Small intestine (tissue), 7 donors: ENCODE measurements at regions not wholly inside any gene's neighbourhood (a gene's known extent, or its start where the extent isn't known, plus 50 kb on each side); places are given as distances from the start of the nearest gene placed in this dataset.

ENCODE experiments used
- DNase-seq, 2 donors: peaks; one replicate each; pipeline versions ENCODE4 v3.0.0 to v3.0.0-alpha.2; 2013
- FAIRE-seq: peaks from 2 replicates; lab custom pipeline; 2012; peaks lifted over from hg19 to GRCh38; lab: Jason Lieb, UNC
- H3K27ac ChIP-seq, 3 donors: one replicate each; pipeline ENCODE4 v1.5.1; 2013; ENCODE audit warnings: low read length in 2 of 3, mild to moderate bottlenecking in 2 of 3, control low read depth in 1 of 3, inconsistent platforms in 1 of 3, low read depth in 1 of 3, moderate library complexity in 1 of 3
- H3K27me3 ChIP-seq, 3 donors: one replicate each; pipeline ENCODE4 v1.6.1; 2013; ENCODE audit warnings: low read length in 3 of 3, inconsistent platforms in 1 of 3; ENCODE audit not compliant: control insufficient read depth in 3 of 3, insufficient read depth in 3 of 3
- H3K36me3 ChIP-seq, 3 donors: one replicate each; pipeline ENCODE4 v1.6.1; 2013; ENCODE audit warnings: low read length in 3 of 3, inconsistent platforms in 1 of 3, low read depth in 1 of 3, mild to moderate bottlenecking in 1 of 3, moderate library complexity in 1 of 3; ENCODE audit not compliant: control insufficient read depth in 3 of 3, insufficient read depth in 2 of 3
- H3K4me1 ChIP-seq, 3 donors: one replicate each; pipeline ENCODE4 v1.6.1; 2013; ENCODE audit warnings: low read length in 2 of 3, inconsistent platforms in 1 of 3, low read depth in 1 of 3, mild to moderate bottlenecking in 1 of 3, moderate library complexity in 1 of 3; ENCODE audit not compliant: control insufficient read depth in 3 of 3, insufficient read depth in 2 of 3
- H3K4me3 ChIP-seq, 3 donors: one replicate each; pipeline ENCODE4 v1.5.1; 2013; ENCODE audit warnings: low read length in 3 of 3, control low read depth in 1 of 3, inconsistent platforms in 1 of 3, low read depth in 1 of 3, mild to moderate bottlenecking in 1 of 3, moderate library complexity in 1 of 3
- H3K9me3 ChIP-seq, 2 donors: one replicate each; pipeline ENCODE4 v1.6.1; 2013; ENCODE audit warnings: low read depth in 1 of 2, low read length in 1 of 2; ENCODE audit not compliant: control insufficient read depth in 2 of 2, insufficient read depth in 1 of 2
- WGBS, 3 donors: extraction: QIAGEN DNeasy Blood & Tissue Kit; methylation state at CpG; one replicate each; pipeline ENCODE4 v1.1.7; 2013; 5-methylcytosine and 5-hydroxymethylcytosine counted together
- donor health status: healthy with polysubstance abuse.
- donor health status: control.
- donor health status: control.
- donor health status: Bipolar disorder and iron deficiency.
- donor health status: healthy.

DNA sequence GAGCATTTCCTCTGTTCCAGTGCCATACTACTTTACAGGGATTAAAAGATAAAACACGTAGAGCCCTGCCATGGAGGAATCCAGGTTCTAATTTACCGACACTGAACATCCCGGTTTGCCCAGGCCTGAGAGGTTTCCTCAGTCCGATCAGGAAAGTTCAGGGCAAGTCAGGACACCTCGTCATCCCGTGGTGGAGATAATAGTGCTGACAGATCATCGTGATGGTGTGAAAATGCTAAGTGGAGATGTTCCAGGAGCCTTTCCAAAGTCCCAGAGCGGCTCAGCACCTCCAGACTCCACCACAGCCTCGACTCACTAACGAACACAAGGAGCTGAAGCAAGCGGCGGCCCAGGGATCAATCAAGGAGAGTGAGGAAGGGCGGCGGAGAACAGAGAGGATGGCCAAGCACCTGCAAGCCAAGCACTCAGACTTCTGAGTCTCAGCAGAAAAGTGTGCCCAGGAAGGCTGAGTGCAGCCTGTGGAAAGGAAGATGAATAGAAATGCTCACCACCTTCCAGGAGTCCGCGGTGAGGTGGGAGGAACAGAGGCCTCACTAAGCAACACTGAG, 103.7 kb upstream of the VWC2 start:
- FAIRE-seq = no peak
- H3K4me3 ChIP-seq = no peak overlapping the region
- DNase-seq = no peak
- H3K9me3 ChIP-seq = peaks cover 0 to 3% of the 10 kb centered on the region in 2 donors
- H3K27ac ChIP-seq = no peak overlapping the region
- H3K4me1 ChIP-seq = no peaks in the 10 kb centered on the region
- no peaks in the 10 kb centered on the region for H3K36me3 ChIP-seq
- 74 to 78% (median 78%) methylated on average over 16 of the region's 16 CpGs for WGBS, 3 donors
- no peaks in the 10 kb centered on the region for H3K27me3 ChIP-seq

DNA sequence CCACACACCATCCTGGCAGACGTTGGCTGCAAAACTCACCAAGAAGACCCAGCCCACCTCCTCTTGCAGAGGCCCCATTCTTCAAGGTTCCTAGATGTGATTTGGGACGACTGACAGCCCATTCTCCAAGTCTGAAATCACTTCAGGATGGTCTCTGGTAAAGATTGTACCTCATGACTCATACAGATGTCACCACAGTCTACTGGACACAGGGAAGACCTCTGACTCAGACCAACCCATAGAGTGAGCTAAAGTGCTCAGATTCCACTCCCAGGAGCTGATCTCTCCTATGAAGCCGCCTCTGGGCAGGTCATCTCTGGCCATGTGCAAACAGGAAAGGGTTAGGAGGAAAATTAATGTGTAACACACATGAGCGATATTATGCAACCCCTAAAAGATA, 102.4 kb upstream of the VWC2 start:
- peaks cover 0 to 3% of the 10 kb centered on the region in 2 donors for H3K9me3 ChIP-seq
- H3K27ac ChIP-seq = no peak overlapping the region
- no peak overlapping the region for H3K4me3 ChIP-seq
- no peaks in the 10 kb centered on the region for H3K36me3 ChIP-seq
- H3K27me3 ChIP-seq = no peaks in the 10 kb centered on the region
- H3K4me1 ChIP-seq = no peaks in the 10 kb centered on the region
- WGBS, 3 donors = 54 to 79% (median 72%) methylated on average over 4 of the region's 4 CpGs
- FAIRE-seq (no peak), DNase-seq (no peak)

DNA sequence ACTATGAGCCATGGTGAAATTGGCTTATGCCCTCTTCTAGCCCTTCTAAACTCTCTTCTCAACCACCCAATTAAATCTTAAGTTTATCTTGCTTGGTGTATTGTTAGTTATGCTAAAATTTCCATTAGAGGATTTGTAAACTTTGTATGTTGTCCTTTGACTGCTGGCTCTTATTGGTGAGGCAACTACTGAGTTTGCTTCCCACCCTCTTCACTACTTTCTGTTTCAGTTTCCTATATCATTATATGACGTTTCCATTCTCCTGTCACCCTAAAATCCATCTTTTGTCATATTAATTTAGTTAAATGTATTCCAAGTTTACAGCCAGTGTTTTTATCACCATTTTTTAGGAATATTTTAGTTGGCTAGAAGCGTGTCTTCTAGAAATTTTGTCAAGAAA, 80.9 kb upstream of the VWC2 start:
- H3K27ac ChIP-seq = no peak overlapping the region
- no peak for FAIRE-seq
- DNase-seq = no peak
- 44 to 53% (median 51%) methylated on average over 2 of the region's 2 CpGs for WGBS, 3 donors
- H3K36me3 ChIP-seq = no peaks in the 10 kb centered on the region
- H3K4me1 ChIP-seq = no peaks in the 10 kb centered on the region
- H3K4me3 ChIP-seq = no peak overlapping the region
- no peaks in the 10 kb centered on the region for H3K9me3 ChIP-seq
- no peaks in the 10 kb centered on the region for H3K27me3 ChIP-seq

DNA sequence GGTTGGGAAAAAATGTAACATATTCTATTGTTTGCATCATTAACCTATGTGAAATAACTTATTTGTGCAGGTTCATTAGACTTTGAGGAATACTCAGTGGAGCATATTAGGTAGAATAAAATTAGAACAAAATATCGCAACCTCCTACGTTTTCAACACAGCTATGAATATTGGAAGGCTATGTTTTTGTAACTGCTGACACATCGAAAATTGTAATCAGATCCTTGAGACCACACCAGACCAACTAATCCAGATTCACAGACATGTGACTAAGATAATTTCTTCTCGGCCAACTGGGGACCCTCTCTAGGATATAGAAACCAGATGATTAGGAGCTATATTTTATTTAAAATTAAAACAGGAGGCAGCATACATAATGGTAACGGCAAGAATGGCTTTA, 77.5 kb upstream of the VWC2 start:
- peaks cover 0 to 2% of the 10 kb centered on the region in 2 donors for H3K9me3 ChIP-seq
- FAIRE-seq (no peak), DNase-seq (no peak)
- H3K27me3 ChIP-seq = no peaks in the 10 kb centered on the region
- H3K4me1 ChIP-seq = no peaks in the 10 kb centered on the region
- WGBS, 3 donors = 86 to 90% (median 87%) methylated on average over 5 of the region's 5 CpGs
- no peaks in the 10 kb centered on the region for H3K36me3 ChIP-seq
- H3K27ac ChIP-seq = no peak overlapping the region
- no peak overlapping the region for H3K4me3 ChIP-seq

DNA sequence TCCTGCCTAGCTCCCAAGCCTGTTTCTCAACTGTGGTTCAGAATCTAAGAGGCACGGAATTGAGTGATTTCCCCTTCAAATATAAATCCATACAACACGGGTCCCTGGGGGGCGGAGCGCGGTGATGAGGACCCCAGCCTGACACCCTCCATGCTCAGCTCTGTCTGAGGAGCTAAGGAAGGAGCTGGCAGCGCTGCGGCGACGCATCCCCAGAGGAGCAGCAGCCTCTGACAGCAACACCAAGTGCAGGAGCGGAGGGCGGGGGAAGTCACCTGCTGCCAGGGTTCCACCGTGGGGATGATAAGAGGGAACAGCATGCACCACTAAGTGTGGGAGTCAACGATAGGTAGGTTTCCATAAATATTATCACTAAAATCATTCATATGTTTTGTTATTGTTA, 72.6 kb upstream of the VWC2 start:
- Histone ChIP-seq H3K36me3 (no peaks in the 10 kb centered on the region), H3K27ac (no peak overlapping the region), H3K4me3 (no peak overlapping the region), H3K9me3 (peaks cover 0 to 2% of the 10 kb centered on the region in 2 donors), H3K27me3 (no peaks in the 10 kb centered on the region), H3K4me1 (no peaks in the 10 kb centered on the region)
- 91 to 93% (median 92%) methylated on average over 13 of the region's 13 CpGs for WGBS, 3 donors
- DNase-seq (no peak), FAIRE-seq (no peak)

DNA sequence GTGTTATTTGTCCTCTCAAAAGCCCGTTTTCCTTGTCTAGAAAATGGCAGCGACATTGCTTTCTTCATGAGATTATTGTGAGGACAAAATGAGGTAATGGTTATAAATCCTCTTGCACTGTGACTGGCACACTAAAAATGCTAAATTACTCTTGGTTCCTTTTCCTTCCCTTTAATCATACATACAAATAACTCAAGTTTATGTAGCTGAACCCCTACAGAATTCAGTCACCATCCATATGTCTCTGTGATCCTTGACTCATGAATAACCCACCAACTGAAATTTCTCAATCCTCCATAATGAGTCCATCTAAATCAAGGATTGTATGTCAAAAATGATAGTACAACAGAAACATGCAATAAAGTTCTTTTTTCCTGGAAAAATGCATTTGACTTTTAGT, 71.3 kb upstream of the VWC2 start:
- WGBS, 3 donors = 63 to 79% (median 79%) methylated on average over 2 of the region's 2 CpGs
- Histone ChIP-seq H3K27ac (no peak overlapping the region), H3K36me3 (no peaks in the 10 kb centered on the region), H3K4me1 (no peaks in the 10 kb centered on the region), H3K4me3 (no peak overlapping the region), H3K9me3 (peaks cover 0 to 2% of the 10 kb centered on the region in 2 donors), H3K27me3 (no peaks in the 10 kb centered on the region)
- DNase-seq = no peak
- FAIRE-seq = no peak

DNA sequence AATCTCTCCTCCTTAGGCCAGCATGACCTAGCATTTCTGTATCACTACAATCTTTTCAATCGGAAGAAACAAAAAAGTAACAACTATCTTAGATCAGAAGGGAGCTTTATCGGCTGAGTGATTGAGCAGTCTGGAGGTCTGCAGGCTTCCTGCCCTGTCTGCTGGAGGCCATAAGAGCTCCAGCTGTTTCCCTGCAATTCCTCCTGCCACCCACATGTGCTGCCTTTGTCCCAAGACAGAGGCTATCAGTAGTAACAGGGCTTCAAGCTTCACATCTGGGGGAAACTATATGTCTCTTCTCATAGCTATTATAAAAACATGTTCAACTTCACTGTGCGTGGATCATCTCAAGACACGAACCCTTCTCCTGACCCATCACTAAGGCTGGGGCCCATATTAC, 70.1 kb upstream of the VWC2 start:
- WGBS, 3 donors = 67 to 84% (median 71%) methylated on average over 4 of the region's 4 CpGs
- H3K4me1 ChIP-seq = no peaks in the 10 kb centered on the region
- no peak for FAIRE-seq

DNA sequence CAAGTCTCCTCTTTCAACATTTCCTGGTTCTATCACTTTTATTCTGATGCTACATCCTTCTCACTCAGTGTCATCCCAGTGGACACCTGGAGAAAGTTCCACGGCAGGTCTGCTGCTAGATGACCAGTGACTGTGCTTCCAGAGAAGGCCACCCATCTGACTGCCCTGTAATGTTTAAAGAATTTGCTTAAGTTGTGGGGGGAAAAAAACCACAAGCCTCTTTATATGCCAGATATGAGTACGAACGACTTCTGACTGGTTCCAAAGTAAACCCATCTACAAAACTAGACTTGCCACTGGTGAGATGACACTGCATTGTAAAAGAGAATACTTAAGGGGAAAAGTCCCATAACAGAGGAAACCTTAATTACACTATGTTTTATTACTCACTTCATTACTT, 69.6 kb upstream of the VWC2 start:
- 81 to 89% (median 83%) methylated on average over 3 of the region's 3 CpGs for WGBS, 3 donors

More for the DNA sequence above, 70.1 kb upstream of the VWC2 start:
- Histone ChIP-seq H3K4me3 (no peak overlapping the region), H3K36me3 (no peaks in the 10 kb centered on the region), H3K27ac (no peak overlapping the region), H3K27me3 (no peaks in the 10 kb centered on the region), H3K9me3 (peaks cover 0 to 2% of the 10 kb centered on the region in 2 donors)
- DNase-seq = no peak

DNA sequence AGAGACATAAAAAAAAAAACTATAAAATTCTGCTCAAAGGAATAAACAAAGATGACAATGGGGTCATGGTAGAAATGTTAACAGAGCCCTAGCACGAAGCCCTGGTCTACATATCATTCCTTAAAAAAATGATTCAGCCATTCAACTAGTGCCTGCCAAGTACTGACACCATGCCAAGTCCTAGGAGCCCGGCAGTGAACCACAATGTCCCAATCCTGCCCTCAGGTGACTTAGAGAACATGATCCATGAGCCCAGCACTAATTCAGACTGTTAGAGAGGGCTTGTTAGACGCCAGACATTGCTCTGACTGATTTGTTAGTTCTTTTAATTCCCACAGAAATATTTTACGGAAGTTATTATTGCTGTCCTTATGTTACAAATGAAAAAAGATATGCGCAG, 67.3 kb upstream of the VWC2 start:
- Histone ChIP-seq H3K27ac (no peak overlapping the region), H3K27me3 (no peaks in the 10 kb centered on the region), H3K9me3 (no peaks in the 10 kb centered on the region), H3K4me3 (no peak overlapping the region), H3K36me3 (no peaks in the 10 kb centered on the region), H3K4me1 (no peaks in the 10 kb centered on the region)
- no peak for DNase-seq
- WGBS, 3 donors = 54 to 56% (median 54%) methylated on average over 5 of the region's 5 CpGs
- no peak for FAIRE-seq

More for the DNA sequence above, 69.6 kb upstream of the VWC2 start:
- FAIRE-seq (no peak), DNase-seq (no peak)
- no peaks in the 10 kb centered on the region for H3K36me3 ChIP-seq
- no peaks in the 10 kb centered on the region for H3K27me3 ChIP-seq
- no peak overlapping the region for H3K4me3 ChIP-seq
- H3K4me1 ChIP-seq = no peaks in the 10 kb centered on the region
- H3K27ac ChIP-seq = no peak overlapping the region
- H3K9me3 ChIP-seq = peaks cover 0 to 2% of the 10 kb centered on the region in 2 donors
